IMR-90 (cell line): ENCODE measurements at regions not wholly inside any gene's neighbourhood (a gene's known extent, or its start where the extent isn't known, plus 50 kb on each side); places are given as distances from the start of the nearest gene placed in this dataset.
"Not testable (repeated sequence)": the region's sequence is repeated elsewhere in the genome, so short reads cannot be mapped to it uniquely, and the experiment has no call there.

Experiments
- ATAC-seq: fragments of 200-7000 bp; cut with Tn5 transposase; 2 replicates; pipeline ENCODE4 v1.9.1; 2020; ENCODE audit warnings: low read depth, mild to moderate bottlenecking, moderate library complexity
- BruUV-seq: library from RNA; stranded (reverse); fragments of 400-500 nt; replicated peaks from 2 replicates; lab custom pipeline; 2021; lab: Mats Ljungman, UMichigan
- CTCF ChIA-PET: fragments of 300-600 bp; formaldehyde crosslinking; extraction: SDS; loops from one replicate; lab custom pipeline; 2021; ENCODE audit warnings: antibody characterized with exemption; lab: Yijun Ruan, JAX
- POLR2A ChIA-PET: fragments of 300-600 bp; sonication (Branson Sonifier 250); formaldehyde crosslinking; loops from one replicate; lab custom pipeline; 2022; ENCODE audit warnings: antibody characterized with exemption; ENCODE audit not compliant: unreplicated experiment; lab: Charles Lee
- DNase-seq: peaks from one replicate; pipeline ENCODE4 v3.0.0; 2013
- H2AFZ ChIP-seq: replicated peaks from 2 replicates; pipeline ENCODE3; 2013; ENCODE audit warnings: low read length, mild to moderate bottlenecking; ENCODE audit not compliant: poor library complexity
- H2AK5ac ChIP-seq: 2 replicates; pipeline ENCODE4 v1.6.1; 2013; ENCODE audit warnings: low read depth, low read length, inconsistent platforms
- H2AK9ac ChIP-seq: replicated peaks from 2 replicates; pipeline ENCODE3; 2013; ENCODE audit warnings: mild to moderate bottlenecking, low read depth, low read length, moderate library complexity; ENCODE audit not compliant: poor library complexity
- H2BK120ac ChIP-seq: 2 replicates; pipeline ENCODE4 v1.6.1; 2013; ENCODE audit warnings: low read depth, low read length, inconsistent platforms
- H2BK15ac ChIP-seq: 3 replicates; pipeline ENCODE4 v1.6.1; 2013; ENCODE audit warnings: low read depth, low read length, inconsistent platforms
- H2BK20ac ChIP-seq: 2 replicates; pipeline ENCODE4 v1.6.1; 2013; ENCODE audit warnings: low read depth, mild to moderate bottlenecking, inconsistent platforms, low read length, moderate library complexity
- H2BK5ac ChIP-seq: 2 replicates; pipeline ENCODE4 v1.6.1; 2013; ENCODE audit warnings: mild to moderate bottlenecking, low read depth, low read length, inconsistent platforms; ENCODE audit not compliant: poor library complexity, severe bottlenecking
- H3K14ac ChIP-seq: replicated peaks from 2 replicates; pipeline ENCODE4 v1.6.1; 2013; ENCODE audit warnings: low read depth, low read length, inconsistent platforms
- H3K18ac ChIP-seq: 2 replicates; pipeline ENCODE4 v1.6.1; 2013; ENCODE audit warnings: low read depth, low read length, control low read depth
- H3K23ac ChIP-seq: 2 replicates; pipeline ENCODE4 v1.6.1; 2013; ENCODE audit warnings: low read depth, low read length, inconsistent platforms
- H3K27ac ChIP-seq: 2 replicates; pipeline ENCODE4 v1.5.1; 2013; ENCODE audit warnings: mild to moderate bottlenecking, control low read depth, low read length; ENCODE audit not compliant: insufficient read depth
- H3K27me3 ChIP-seq: 2 replicates; pipeline ENCODE4 v1.6.1; 2013; ENCODE audit warnings: low read length; ENCODE audit not compliant: control insufficient read depth, insufficient read depth
- H3K36me3 ChIP-seq: 2 replicates; pipeline ENCODE4 v1.6.1; 2013; ENCODE audit warnings: low read length, mixed read lengths; ENCODE audit not compliant: control insufficient read depth, insufficient read depth
- H3K4ac ChIP-seq: 2 replicates; pipeline ENCODE4 v1.6.1; 2013; ENCODE audit warnings: low read depth, low read length, inconsistent platforms
- H3K4me1 ChIP-seq: 2 replicates; pipeline ENCODE4 v1.6.1; 2013; ENCODE audit warnings: low read length, mixed read lengths; ENCODE audit not compliant: control insufficient read depth, insufficient read depth
- H3K4me2 ChIP-seq: 2 replicates; pipeline ENCODE4 v1.6.1; 2013; ENCODE audit warnings: low read depth, mild to moderate bottlenecking, control low read depth, low read length, moderate library complexity
- H3K4me3 ChIP-seq: 2 replicates; pipeline ENCODE4 v1.5.1; 2013; ENCODE audit warnings: low read depth, mild to moderate bottlenecking, control low read depth, low read length, moderate library complexity; ENCODE audit not compliant: insufficient read depth
- H3K56ac ChIP-seq: 2 replicates; pipeline ENCODE4 v1.6.1; 2013; ENCODE audit warnings: low read length, inconsistent platforms; ENCODE audit not compliant: insufficient read depth; ENCODE audit errors: extremely low read depth
- H3K79me1 ChIP-seq, 2 experiments: 2 replicates each; pipeline ENCODE4 v1.6.1; 2013; ENCODE audit warnings: low read length in 2 of 2, inconsistent platforms in 1 of 2, low read depth in 1 of 2
- H3K9ac ChIP-seq: 2 replicates; pipeline ENCODE4 v1.6.1; 2013; ENCODE audit warnings: low read depth, low read length, control low read depth
- H3K9me1 ChIP-seq: 2 replicates; pipeline ENCODE4 v1.6.1; 2013; ENCODE audit warnings: low read length, inconsistent platforms; ENCODE audit not compliant: insufficient read depth
- H3K9me3 ChIP-seq: 2 replicates; pipeline ENCODE4 v1.6.1; 2013; ENCODE audit warnings: low read length; ENCODE audit not compliant: control insufficient read depth, insufficient read depth
- H4K20me1 ChIP-seq: 2 replicates; pipeline ENCODE4 v1.6.1; 2013; ENCODE audit warnings: low read length, inconsistent platforms; ENCODE audit not compliant: insufficient read depth
- H4K5ac ChIP-seq: 2 replicates; pipeline ENCODE4 v1.6.1; 2013; ENCODE audit warnings: mild to moderate bottlenecking, low read depth, low read length, control low read depth
- H4K8ac ChIP-seq, 2 experiments: 2 replicates each; pipeline ENCODE4 v1.6.1; 2013; ENCODE audit warnings: low read depth in 2 of 2, low read length in 2 of 2, control low read depth in 1 of 2, inconsistent platforms in 1 of 2
- H4K91ac ChIP-seq: 2 replicates; pipeline ENCODE4 v1.6.1; 2013; ENCODE audit warnings: low read depth, low read length, inconsistent platforms; ENCODE audit not compliant: insufficient read depth
- WGBS, 2 experiments: methylation state at CpG; one replicate each; pipeline versions ENCODE4 v1.1.5 to v1.1.7; 2013; ENCODE audit warnings: missing lambda C conversion rate in 2 of 2; ENCODE audit not compliant: insufficient read length in 1 of 2; ENCODE audit errors: extremely low coverage in 2 of 2; 5-methylcytosine and 5-hydroxymethylcytosine counted together
- dilution Hi-C: fragments of 300-500 bp; cut with HindIII; formaldehyde crosslinking; loops from one replicate; pipeline ENCODE4 v1.14.3; 2018; ENCODE audit warnings: low sequenced_read_pairs; ENCODE audit not compliant: unreplicated experiment
- in situ Hi-C: fragments of 300-500 bp; cut with MboI; formaldehyde crosslinking; loops from 3 replicates; pipeline ENCODE4 v1.14.3; 2019; ENCODE audit warnings: low sequenced_read_pairs, inconsistent platforms, mixed read lengths
- intact Hi-C: fragments of 100-400 bp; cut with micrococcal nuclease; formaldehyde crosslinking; loops from 2 replicates; pipeline ENCODE4 v1.10.0; 2022

DNA sequence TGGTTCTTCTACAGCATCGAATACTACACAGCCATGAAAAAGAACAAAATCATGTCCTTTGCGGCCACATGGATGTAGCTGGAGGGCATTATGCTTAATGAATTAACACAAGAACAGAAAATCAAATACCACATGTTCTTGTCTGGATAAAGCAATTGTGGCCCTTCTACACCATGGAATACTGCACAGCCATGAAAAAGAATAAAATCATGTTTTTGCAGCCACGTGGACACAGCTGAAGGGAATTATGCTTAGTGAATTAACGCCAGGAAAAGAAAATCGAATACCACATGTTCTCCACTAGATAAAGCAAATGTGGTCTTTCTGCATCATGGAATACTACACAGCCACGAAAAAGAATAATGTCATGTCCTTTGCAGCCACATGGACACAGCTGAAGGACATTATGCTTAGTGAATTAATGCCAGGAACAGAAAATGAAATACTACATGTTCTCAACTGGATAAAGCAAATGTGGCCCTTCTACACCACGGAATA, 361.8 kb upstream of the PLGLB2 start:
- in situ Hi-C loops, H2AK9ac ChIP-seq, POLR2A ChIA-PET, H2AK5ac ChIP-seq, H3K27ac ChIP-seq, H3K27me3 ChIP-seq, H4K91ac ChIP-seq, H3K36me3 ChIP-seq, H3K56ac ChIP-seq, H4K5ac ChIP-seq, H3K4ac ChIP-seq, H4K20me1 ChIP-seq, DNase-seq, H2BK15ac ChIP-seq, H2BK5ac ChIP-seq, H3K18ac ChIP-seq, CTCF ChIA-PET, intact Hi-C loops, H3K4me3 ChIP-seq, ATAC-seq, H2BK120ac ChIP-seq, H4K8ac ChIP-seq, dilution Hi-C loops, H3K79me1 ChIP-seq, H2AFZ ChIP-seq, H3K9me1 ChIP-seq, H3K4me1 ChIP-seq, H3K4me2 ChIP-seq, H3K14ac ChIP-seq, H3K23ac ChIP-seq, BruUV-seq, H3K9me3 ChIP-seq, H3K9ac ChIP-seq, H2BK20ac ChIP-seq: not testable (repeated sequence)
- no CpG with 5 or more reads among the region's 7 CpGs for WGBS, 2 experiments

DNA sequence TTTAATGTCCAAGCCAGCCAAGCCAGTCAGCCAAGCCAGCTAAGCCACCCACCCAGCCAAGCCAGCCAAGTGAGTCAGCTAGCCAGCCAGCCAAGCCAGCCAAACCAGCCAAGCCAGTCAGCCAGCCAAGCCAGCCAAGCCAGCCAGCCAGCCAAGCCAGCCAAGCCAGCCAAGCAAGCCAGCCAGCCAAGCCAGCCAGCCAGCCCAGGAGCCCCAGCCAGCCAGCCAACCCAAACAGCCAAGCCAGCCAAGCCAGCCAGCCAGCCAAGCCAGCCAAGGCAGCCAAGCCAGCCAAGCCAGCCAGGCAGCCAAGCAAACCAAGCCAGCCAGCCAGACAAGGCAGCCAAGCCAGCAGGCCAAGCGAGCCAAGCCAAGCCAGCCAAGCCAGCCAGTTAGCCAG, 352.1 kb upstream of the PLGLB2 start:
- H2BK5ac ChIP-seq, H4K91ac ChIP-seq, H2AK5ac ChIP-seq, H3K4me3 ChIP-seq, DNase-seq, H4K20me1 ChIP-seq, H3K4ac ChIP-seq, H4K5ac ChIP-seq, H2BK15ac ChIP-seq, H2AK9ac ChIP-seq, H3K79me1 ChIP-seq, H3K9me3 ChIP-seq, H2BK20ac ChIP-seq, H3K36me3 ChIP-seq, H3K9ac ChIP-seq, H2AFZ ChIP-seq, H3K27me3 ChIP-seq, dilution Hi-C loops, BruUV-seq, H3K23ac ChIP-seq, ATAC-seq, H3K4me2 ChIP-seq, H3K4me1 ChIP-seq, intact Hi-C loops, H3K14ac ChIP-seq, H3K56ac ChIP-seq, H3K27ac ChIP-seq, in situ Hi-C loops, H3K9me1 ChIP-seq, H2BK120ac ChIP-seq, H4K8ac ChIP-seq, POLR2A ChIA-PET, H3K18ac ChIP-seq, CTCF ChIA-PET: not testable (repeated sequence)
- no CpG with 5 or more reads among the region's 1 CpG for WGBS, 2 experiments
